ENCODE measurements at regions not wholly inside any gene's neighbourhood (a gene's known extent, or its start where the extent isn't known, plus 50 kb on each side); places are given as distances from the start of the nearest gene placed in this dataset.

GRCh38 chr13:33925563-33925962, 107.6 kb downstream of the RFC3 start:
- TF ChIP-seq ZBTB26 (tag by site-specific recombination; optimal IDR thresholded peaks at IDR 0.05) (no peak), CTCF (tag by site-specific recombination; IDR thresholded peaks at IDR 0.05) (no peak), PBX3 (CRISPR knock-in tag; IDR thresholded peaks at IDR 0.05) (no peak), WT1 (tag by site-specific recombination; IDR thresholded peaks at IDR 0.05) (no peak), ZBTB49 (tag by site-specific recombination; IDR thresholded peaks at IDR 0.05; ENCODE audit: low read depth) (no peak), BCL11B (tag by site-specific recombination; IDR thresholded peaks at IDR 0.05; ENCODE audit: low read depth) (no peak)
